ENCODE measurements at regions not wholly inside any gene's neighbourhood (a gene's known extent, or its start where the extent isn't known, plus 50 kb on each side); places are given as distances from the start of the nearest gene placed in this dataset.

- no peak for TF ChIP-seq CTCF (IDR thresholded peaks at IDR 0.05)
- TF ChIP-seq POLR2A (IDR thresholded peaks at IDR 0.05) = no peak
Observed at GRCh38 chr6:170463101-170463721, 89.9 kb downstream of the PSMB1 start.

All from thyroid gland (tissue), 4 donors.